ENCODE measurements at regions not wholly inside any gene's neighbourhood (a gene's known extent, or its start where the extent isn't known, plus 50 kb on each side); places are given as distances from the start of the nearest gene placed in this dataset.

DNA sequence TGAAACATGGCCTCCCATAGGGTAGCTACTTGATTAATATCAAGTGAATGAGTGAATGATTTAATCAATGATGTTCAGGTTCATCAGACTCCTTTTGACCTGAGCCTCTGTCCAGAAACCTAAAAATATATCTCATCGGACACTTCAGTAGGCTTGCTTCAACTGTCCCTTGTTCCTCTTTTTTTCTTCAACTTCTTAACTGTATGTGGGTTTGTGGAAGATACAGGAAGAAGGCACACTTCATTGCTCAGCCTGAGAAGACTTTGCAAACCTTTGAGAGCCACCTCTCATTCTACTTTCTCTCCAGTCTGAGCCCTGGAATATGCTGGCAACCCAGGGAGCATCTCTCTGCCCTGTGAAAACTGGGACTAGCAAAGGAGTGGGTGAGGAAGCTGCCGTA lies 557.0 kb downstream of the FGF9 start:
- RAD21 ChIA-PET (ENCODE audit: low non-redundant PET in 1 of 2, low total read pairs in 2 of 2, uncharacterized antibody in 2 of 2, unreplicated experiment in 2 of 2), result no interaction called here
- no peaks in the 10 kb centered on the region for H3K36me3 ChIP-seq (ENCODE audit: control insufficient read depth in 1 of 2, insufficient read depth in 2 of 2, low read length in 2 of 2)
- no peak overlapping the region for H2AFZ ChIP-seq (ENCODE audit: low read depth, low read length, poor library complexity, severe bottlenecking)
- no peaks in the 10 kb centered on the region for H3K79me2 ChIP-seq (ENCODE audit: insufficient read depth, low read length)
- no peak for TF ChIP-seq EGR1 (IDR thresholded peaks at IDR 0.05; ENCODE audit: low read depth)
- ATAC-seq, result no peak
- POLR2A ChIA-PET, result no interaction called here
- no peak overlapping the region for H3K4me2 ChIP-seq (ENCODE audit: low read length)
- H3K9me2 ChIP-seq (ENCODE audit: insufficient read depth), result no peaks in the 10 kb centered on the region
- H3K27me3 ChIP-seq (ENCODE audit: insufficient read depth, low read length), result no peaks in the 10 kb centered on the region
- intact Hi-C loops (cut with micrococcal nuclease), result no loop called here
- no peak overlapping the region for H3K4me3 ChIP-seq (replicated peaks in 1 of 2; ENCODE audit: low read depth in 1 of 2, low read length in 2 of 2)
- no peak overlapping the region for H3K27ac ChIP-seq (ENCODE audit: low read depth, low read length)
- no TSS peak for BruUV-seq (replicated peaks)
- no peak for DNase-seq (ENCODE audit: low read depth, low spot score)
- H3K4me1 ChIP-seq (ENCODE audit: control insufficient read depth in 1 of 2, insufficient read depth in 2 of 2, low read length in 2 of 2), result no peaks in the 10 kb centered on the region
- H3K9me3 ChIP-seq (ENCODE audit: control insufficient read depth in 1 of 2, insufficient read depth in 1 of 2, low read depth in 1 of 2, low read length in 2 of 2), result no peaks in the 10 kb centered on the region
- H3K9ac ChIP-seq (ENCODE audit: low read length), result no peak overlapping the region
- CTCF ChIA-PET, result no interaction called here
- H4K20me1 ChIP-seq (ENCODE audit: insufficient read depth), result no peaks in the 10 kb centered on the region

DNA sequence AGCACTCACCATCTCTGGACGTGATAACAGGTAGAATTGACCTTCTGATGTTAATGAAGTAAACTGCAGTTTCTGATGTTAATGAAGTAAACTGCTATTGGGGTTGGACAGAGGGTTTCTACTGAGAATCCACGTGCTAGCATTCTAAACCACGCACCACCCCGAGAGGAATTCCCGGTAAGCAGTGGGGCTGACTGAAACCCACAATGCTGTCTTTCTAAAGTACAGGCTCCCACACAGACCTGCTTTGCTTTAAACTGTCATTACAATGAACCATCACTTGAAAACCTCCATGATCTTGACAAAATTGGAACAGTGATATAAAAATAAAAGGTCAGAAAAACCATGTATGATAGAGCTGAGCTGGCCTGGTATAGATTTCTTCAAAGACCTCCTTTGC lies 559.0 kb downstream of the FGF9 start:
- H3K4me2 ChIP-seq (ENCODE audit: low read length), result no peak overlapping the region
- no peaks in the 10 kb centered on the region for H3K9me2 ChIP-seq (ENCODE audit: insufficient read depth)
- CTCF ChIA-PET, result no interaction called here
- no peak for TF ChIP-seq CBX3 (IDR thresholded peaks at IDR 0.05; ENCODE audit: low read depth)
- TF ChIP-seq, protein P1, sequence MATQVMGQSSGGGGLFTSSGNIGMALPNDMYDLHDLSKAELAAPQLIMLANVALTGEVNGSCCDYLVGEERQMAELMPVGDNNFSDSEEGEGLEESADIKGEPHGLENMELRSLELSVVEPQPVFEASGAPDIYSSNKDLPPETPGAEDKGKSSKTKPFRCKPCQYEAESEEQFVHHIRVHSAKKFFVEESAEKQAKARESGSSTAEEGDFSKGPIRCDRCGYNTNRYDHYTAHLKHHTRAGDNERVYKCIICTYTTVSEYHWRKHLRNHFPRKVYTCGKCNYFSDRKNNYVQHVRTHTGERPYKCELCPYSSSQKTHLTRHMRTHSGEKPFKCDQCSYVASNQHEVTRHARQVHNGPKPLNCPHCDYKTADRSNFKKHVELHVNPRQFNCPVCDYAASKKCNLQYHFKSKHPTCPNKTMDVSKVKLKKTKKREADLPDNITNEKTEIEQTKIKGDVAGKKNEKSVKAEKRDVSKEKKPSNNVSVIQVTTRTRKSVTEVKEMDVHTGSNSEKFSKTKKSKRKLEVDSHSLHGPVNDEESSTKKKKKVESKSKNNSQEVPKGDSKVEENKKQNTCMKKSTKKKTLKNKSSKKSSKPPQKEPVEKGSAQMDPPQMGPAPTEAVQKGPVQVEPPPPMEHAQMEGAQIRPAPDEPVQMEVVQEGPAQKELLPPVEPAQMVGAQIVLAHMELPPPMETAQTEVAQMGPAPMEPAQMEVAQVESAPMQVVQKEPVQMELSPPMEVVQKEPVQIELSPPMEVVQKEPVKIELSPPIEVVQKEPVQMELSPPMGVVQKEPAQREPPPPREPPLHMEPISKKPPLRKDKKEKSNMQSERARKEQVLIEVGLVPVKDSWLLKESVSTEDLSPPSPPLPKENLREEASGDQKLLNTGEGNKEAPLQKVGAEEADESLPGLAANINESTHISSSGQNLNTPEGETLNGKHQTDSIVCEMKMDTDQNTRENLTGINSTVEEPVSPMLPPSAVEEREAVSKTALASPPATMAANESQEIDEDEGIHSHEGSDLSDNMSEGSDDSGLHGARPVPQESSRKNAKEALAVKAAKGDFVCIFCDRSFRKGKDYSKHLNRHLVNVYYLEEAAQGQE (IDR thresholded peaks at IDR 0.05; ENCODE audit: low read depth), result no peak
- TF ChIP-seq ZNF274 (IDR thresholded peaks at IDR 0.05; ENCODE audit: low read depth, low read length), result no peak
- TF ChIP-seq JUND (IDR thresholded peaks at IDR 0.05), result no peak
- BruUV-seq (replicated peaks), result no TSS peak
- DNase-seq (ENCODE audit: low read depth, low spot score) (no peak), ATAC-seq (no peak)
- no peak overlapping the region for H3K9ac ChIP-seq (ENCODE audit: low read length)
- H3K79me2 ChIP-seq (ENCODE audit: insufficient read depth, low read length), result no peaks in the 10 kb centered on the region
- no peaks in the 10 kb centered on the region for H3K27me3 ChIP-seq (ENCODE audit: insufficient read depth, low read length)
- no peak overlapping the region for H3K27ac ChIP-seq (ENCODE audit: low read depth, low read length)
- RAD21 ChIA-PET (ENCODE audit: low non-redundant PET in 1 of 2, low total read pairs in 2 of 2, uncharacterized antibody in 2 of 2, unreplicated experiment in 2 of 2), result no interaction called here
- peaks cover 3% of the 10 kb centered on the region in 2 experiments; a peak in 2 of 4 replicates for H3K4me1 ChIP-seq (ENCODE audit: control insufficient read depth in 1 of 2, insufficient read depth in 2 of 2, low read length in 2 of 2)
- H3K36me3 ChIP-seq (ENCODE audit: control insufficient read depth in 1 of 2, insufficient read depth in 2 of 2, low read length in 2 of 2), result no peaks in the 10 kb centered on the region
- H2AFZ ChIP-seq (ENCODE audit: low read depth, low read length, poor library complexity, severe bottlenecking), result no peak overlapping the region
- H3K9me3 ChIP-seq (ENCODE audit: control insufficient read depth in 1 of 2, insufficient read depth in 1 of 2, low read depth in 1 of 2, low read length in 2 of 2), result no peaks in the 10 kb centered on the region
- intact Hi-C loops (cut with micrococcal nuclease), result no loop called here
- no peak overlapping the region for H3K4me3 ChIP-seq (replicated peaks in 1 of 2; ENCODE audit: low read depth in 1 of 2, low read length in 2 of 2)
- POLR2A ChIA-PET, result no interaction called here
- no peaks in the 10 kb centered on the region for H4K20me1 ChIP-seq (ENCODE audit: insufficient read depth)

All from HCT116 (cell line).